GM12874 (cell line): ENCODE measurements at regions not wholly inside any gene's neighbourhood (a gene's known extent, or its start where the extent isn't known, plus 50 kb on each side); places are given as distances from the start of the nearest gene placed in this dataset.

ENCODE experiments used
- CTCF ChIP-seq: IDR thresholded peaks from 2 replicates; pipeline ENCODE4 v1.5.1; 2011; ENCODE audit warnings: low read depth, mild to moderate bottlenecking, control low read depth, low read length, moderate library complexity; ENCODE audit not compliant: insufficient read depth

GRCh38 chr9:109584205-109584604 is 86.1 kb upstream of the PTPN3 start:
- no peak for TF ChIP-seq CTCF

GRCh38 chr9:109585796-109586195 is 87.7 kb upstream of the PTPN3 start:
- TF ChIP-seq CTCF: no peak

GRCh38 chr9:109586993-109587392 is 88.9 kb upstream of the PTPN3 start:
- no peak for TF ChIP-seq CTCF

GRCh38 chr9:109588415-109588814 is 90.3 kb upstream of the PTPN3 start:
- no peak for TF ChIP-seq CTCF

GRCh38 chr9:109590966-109591365 is 92.9 kb upstream of the PTPN3 start:
- no peak for TF ChIP-seq CTCF

GRCh38 chr9:109591691-109592090 is 93.6 kb upstream of the PTPN3 start:
- no peak for TF ChIP-seq CTCF

- no peak for TF ChIP-seq CTCF
These were observed 95.5 kb upstream of the PTPN3 start for GRCh38 chr9:109593612-109594011.

GRCh38 chr9:109597496-109597895 is 99.4 kb upstream of the PTPN3 start:
- TF ChIP-seq CTCF: no peak
